Transverse colon (tissue), 4 donors: ENCODE measurements at regions not wholly inside any gene's neighbourhood (a gene's known extent, or its start where the extent isn't known, plus 50 kb on each side); places are given as distances from the start of the nearest gene placed in this dataset.

Experiments
- DNase-seq: peaks from one replicate; pipeline ENCODE4 v3.0.0-alpha.2; 2019
- H3K27ac ChIP-seq, 4 donors: fragments of 200-600 bp; sonication (generic); 2 replicates each; pipeline ENCODE4 v1.5.1; 2016 to 2018; ENCODE audit warnings: inconsistent platforms in 4 of 4
- H3K27me3 ChIP-seq: fragments of 200-600 bp; sonication (generic); 2 replicates; pipeline ENCODE4 v1.5.1; 2017; ENCODE audit warnings: inconsistent platforms
- H3K36me3 ChIP-seq, 4 donors: fragments of 200-600 bp; sonication (generic); 2 replicates each; pipeline ENCODE4 v1.5.1; 2017 to 2019; ENCODE audit warnings: inconsistent platforms in 4 of 4
- H3K4me1 ChIP-seq, 4 donors: fragments of 200-600 bp; sonication (generic); 2 replicates each; pipeline ENCODE4 v1.5.1; 2017 to 2020; ENCODE audit warnings: inconsistent platforms in 4 of 4
- H3K4me3 ChIP-seq, 4 donors: fragments of 200-600 bp; sonication (generic); 1 replicate in 1 of 4; 2 replicates in 3 of 4; pipeline versions ENCODE4 v1.5.1 to v1.6.1; 2017 to 2019; ENCODE audit warnings: inconsistent platforms in 4 of 4
- H3K9me3 ChIP-seq, 2 donors: fragments of 200-600 bp; sonication (generic); 2 replicates each; pipeline ENCODE4 v1.5.1; 2017 to 2019; ENCODE audit warnings: inconsistent platforms in 2 of 2
- CTCF ChIP-seq, 5 experiments: fragments of 200-600 bp in 3 of 5; fragments of 450-650 bp in 2 of 5; sonication (generic) in 3 of 5; IDR thresholded peaks; 1 replicate in 2 of 5; 2 replicates in 3 of 5; pipeline ENCODE4 v1.5.1; 2016 to 2017; ENCODE audit warnings: antibody characterized with exemption in 5 of 5, inconsistent platforms in 3 of 5, mild to moderate bottlenecking in 2 of 5, moderate library complexity in 1 of 5
- EP300 ChIP-seq: sonication (generic); formaldehyde crosslinking; IDR thresholded peaks from one replicate; pipeline ENCODE4 v1.6.1; 2017; ENCODE audit warnings: antibody characterized with exemption, low read depth
- POLR2A ChIP-seq: fragments of 450-650 bp; IDR thresholded peaks from one replicate; pipeline ENCODE4 v1.6.1; 2016; ENCODE audit warnings: antibody characterized with exemption, mild to moderate bottlenecking, moderate library complexity
- POLR2AphosphoS5 ChIP-seq, 3 donors: sonication (generic); formaldehyde crosslinking; IDR thresholded peaks; one replicate each; pipeline ENCODE4 v1.6.1; 2016; ENCODE audit warnings: antibody characterized with exemption in 3 of 3
- WGBS, 2 donors: methylation state at CpG; one replicate each; pipeline ENCODE4 v1.1.5; 2018; ENCODE audit warnings: low coverage in 1 of 2; 5-methylcytosine and 5-hydroxymethylcytosine counted together
- in situ Hi-C, 4 donors: fragments of 200-750 bp; cut with MboI; loops; one replicate each; pipeline versions ENCODE4 v1.15.0 to v1.15.1; 2017; ENCODE audit warnings: low sequenced_read_pairs in 3 of 4, low pct_ligation_motif_present in 1 of 4, low pct_unique_long_range_greater_than_20kb in 1 of 4
- intact Hi-C: fragments of 100-400 bp; cut with DNase I; formaldehyde crosslinking; loops from one replicate; pipeline ENCODE4 v1.15.1; 2023; ENCODE audit warnings: low total_unique reads
- small RNA-seq, 4 donors: library from RNA; depleted of rRNA; stranded (forward); fragments of <200 nt; gene quantifications; one replicate each; pipeline ENCODE3, GENCODE V24; 2016

GRCh38 chr9:99753436-99753835, 68.2 kb upstream of the NR4A3 start:
- TF ChIP-seq POLR2AphosphoS5 (IDR thresholded peaks at IDR 0.05) (no peak), POLR2A (no peak), CTCF (IDR thresholded peaks at IDR 0.05) (no peak), EP300 (no peak)
- H3K4me1 ChIP-seq = no peaks in the 10 kb centered on the region
- 82 to 86% methylated on average over 1 of the region's 1 CpG for WGBS, 2 donors
- no peak overlapping the region for H3K4me3 ChIP-seq
- DNase-seq = no peak
- no peak overlapping the region for H3K27ac ChIP-seq
- H3K36me3 ChIP-seq = no peaks in the 10 kb centered on the region
- intact Hi-C loops (no loop called here), in situ Hi-C loops (no loop called here)
- H3K27me3 ChIP-seq = no peaks in the 10 kb centered on the region
- no peaks in the 10 kb centered on the region for H3K9me3 ChIP-seq

DNA sequence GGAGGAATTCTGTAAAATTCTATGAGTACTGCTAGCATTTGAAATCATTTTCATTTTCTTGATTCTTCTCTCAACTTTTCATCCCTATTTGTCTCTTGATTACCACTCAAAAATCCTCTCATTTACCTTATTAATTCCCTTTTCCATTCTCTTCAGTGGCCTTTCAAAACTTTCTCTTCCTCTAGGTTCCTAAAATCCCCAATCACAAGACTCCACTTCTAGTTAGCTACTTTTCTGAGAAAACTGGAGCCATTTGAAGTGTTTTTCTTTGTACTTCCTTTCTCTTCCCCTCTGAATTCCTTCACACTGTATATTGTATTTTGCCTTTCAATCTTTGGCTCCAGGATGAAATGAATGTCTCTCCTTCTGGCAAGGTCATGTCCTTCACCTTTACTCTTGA, 61.3 kb upstream of the NR4A3 start:
- TF ChIP-seq POLR2A (no peak), EP300 (no peak), CTCF (IDR thresholded peaks at IDR 0.05) (no peak), POLR2AphosphoS5 (IDR thresholded peaks at IDR 0.05) (no peak)
- no peak for DNase-seq
- no peaks in the 10 kb centered on the region for H3K4me1 ChIP-seq
- in situ Hi-C loops = no loop called here
- no peaks in the 10 kb centered on the region for H3K9me3 ChIP-seq
- intact Hi-C loops = no loop called here
- no peak overlapping the region for H3K27ac ChIP-seq
- no peaks in the 10 kb centered on the region for H3K27me3 ChIP-seq
- H3K4me3 ChIP-seq = no peak overlapping the region
- no peaks in the 10 kb centered on the region for H3K36me3 ChIP-seq

DNA sequence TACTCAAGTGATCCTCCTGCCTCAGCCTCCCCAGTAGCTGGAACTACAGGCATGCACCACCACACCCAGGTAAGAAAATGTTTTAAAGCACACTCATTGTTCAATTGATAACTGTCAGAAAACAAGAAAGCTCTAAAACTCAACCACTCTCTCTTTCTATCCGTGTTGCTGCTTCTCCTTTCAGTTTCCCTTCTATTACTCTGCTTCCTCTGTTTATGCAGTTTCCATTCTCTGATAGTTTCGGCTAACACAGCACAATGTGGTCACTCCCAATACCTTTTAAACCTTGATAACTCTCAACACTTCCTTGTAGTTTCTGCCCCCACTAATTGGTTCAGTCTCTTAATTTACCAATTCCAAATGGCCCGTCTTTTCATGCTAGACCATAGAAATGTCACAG, 59.2 kb upstream of the NR4A3 start:
- 47 to 50% methylated on average over 3 of the region's 3 CpGs for WGBS, 2 donors
- no peaks in the 10 kb centered on the region for H3K27me3 ChIP-seq
- H3K36me3 ChIP-seq = no peaks in the 10 kb centered on the region
- in situ Hi-C loops = no loop called here
- DNase-seq = no peak
- TF ChIP-seq POLR2A = no peak
- TF ChIP-seq CTCF (IDR thresholded peaks at IDR 0.05) = no peak
- no peak for TF ChIP-seq EP300
- no peak for TF ChIP-seq POLR2AphosphoS5 (IDR thresholded peaks at IDR 0.05)
- intact Hi-C loops = no loop called here
- no peak overlapping the region for H3K27ac ChIP-seq
- H3K4me3 ChIP-seq = no peak overlapping the region
- no peaks in the 10 kb centered on the region for H3K9me3 ChIP-seq
- H3K4me1 ChIP-seq = no peaks in the 10 kb centered on the region

Small RNA genes in the stretch of these regions (small RNA-seq; reads per million reads assigned to genes)
- gene AL137067.1 (0 reads per million in 4 donors), gene AL137067.2 (0 reads per million in 4 donors)
